ENCODE measurements at regions not wholly inside any gene's neighbourhood (a gene's known extent, or its start where the extent isn't known, plus 50 kb on each side); places are given as distances from the start of the nearest gene placed in this dataset.

- 55 to 60% methylated on average over 4 of the region's 4 CpGs for WGBS, 2 experiments (ENCODE audit: low coverage in 1 of 2, low lambda C conversion rate in 2 of 2, missing lambda C conversion rate in 2 of 2)
These were observed 174.8 kb downstream of the PTEN start for GRCh38 chr10:88038268-88038667.

DNA sequence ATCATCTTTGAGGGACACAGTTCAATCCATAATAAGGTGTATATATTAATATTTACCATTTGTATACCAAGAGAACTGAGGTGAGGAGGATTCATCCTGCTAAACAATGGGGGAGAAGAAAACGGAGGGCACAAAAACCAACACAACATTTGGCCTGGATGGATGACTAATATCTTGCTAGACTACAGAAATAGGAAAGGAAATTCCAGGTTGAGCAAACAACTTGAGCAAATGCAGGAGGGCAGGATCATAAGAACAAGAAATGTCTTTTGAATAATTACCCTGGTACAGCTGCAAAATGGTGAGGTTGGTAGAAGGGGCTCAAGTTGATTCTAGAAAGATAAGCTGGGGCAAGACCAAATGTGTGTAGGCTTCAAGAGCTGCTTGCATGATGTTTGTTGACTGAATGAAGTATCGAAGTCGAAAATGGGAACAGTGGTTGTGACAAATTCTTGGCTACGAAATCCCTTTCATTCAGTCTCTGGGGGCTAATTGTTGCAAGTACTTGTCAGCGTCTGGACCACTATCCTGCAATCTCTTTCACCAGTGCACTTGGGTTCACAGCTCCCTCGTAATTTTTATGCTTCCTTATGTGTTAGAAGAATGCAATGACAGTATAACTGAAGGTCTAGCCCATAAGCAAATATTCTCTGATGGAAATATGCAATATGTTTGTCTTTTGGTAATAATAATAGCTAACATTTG, 176.2 kb downstream of the PTEN start:
- H3K9me2 ChIP-seq (ENCODE audit: insufficient read depth) = no peaks in the 10 kb centered on the region
- H3F3A ChIP-seq (ENCODE audit: insufficient read depth) = no peaks in the 10 kb centered on the region
- H3K36me3 ChIP-seq (ENCODE audit: low read depth) = no peaks in the 10 kb centered on the region
- H3K9ac ChIP-seq = no peak overlapping the region
- WGBS, 2 experiments (ENCODE audit: low coverage in 1 of 2, low lambda C conversion rate in 2 of 2, missing lambda C conversion rate in 2 of 2) = 69 to 71% methylated on average over 6 of the region's 6 CpGs
- DNase-seq = peak; percentile 37
- no peaks in the 10 kb centered on the region for H3K9me3 ChIP-seq (ENCODE audit: low read depth)
- H3K4me1 ChIP-seq (ENCODE audit: insufficient read depth) = peaks cover 7% of the 10 kb centered on the region
- no peaks in the 10 kb centered on the region for H3K79me2 ChIP-seq (ENCODE audit: insufficient read depth)
- H3K4me3 ChIP-seq = no peak overlapping the region
- no peaks in the 10 kb centered on the region for H3K27me3 ChIP-seq (replicated peaks; ENCODE audit: insufficient read depth)
- no peak overlapping the region for H3K27ac ChIP-seq
- no peak for TF ChIP-seq EZH2 (IDR thresholded peaks at IDR 0.05; ENCODE audit: insufficient read depth, poor library complexity, severe bottlenecking)
- TF ChIP-seq EZH2phosphoT487 (IDR thresholded peaks at IDR 0.05; ENCODE audit: insufficient read depth, low read depth) = no peak
- in situ Hi-C loops (cut with MboI) = no loop called here
- H3K4me2 ChIP-seq (ENCODE audit: unreplicated experiment) = no peak overlapping the region
- no peak overlapping the region for H2AFZ ChIP-seq
- no peaks in the 10 kb centered on the region for H4K20me1 ChIP-seq (ENCODE audit: insufficient read depth)

More at GRCh38 chr10:88038268-88038667, 174.8 kb downstream of the PTEN start:
- Histone ChIP-seq H3K9me2 (ENCODE audit: insufficient read depth) (no peaks in the 10 kb centered on the region), H4K20me1 (ENCODE audit: insufficient read depth) (no peaks in the 10 kb centered on the region), H3K9me3 (ENCODE audit: low read depth) (no peaks in the 10 kb centered on the region), H3K9ac (no peak overlapping the region), H3K4me1 (ENCODE audit: insufficient read depth) (peaks cover 12% of the 10 kb centered on the region), H3K36me3 (ENCODE audit: low read depth) (no peaks in the 10 kb centered on the region), H2AFZ (no peak overlapping the region), H3F3A (ENCODE audit: insufficient read depth) (0 out of 2 replicates have a peak, but pooled peaks cover 5% of the 10 kb centered on the region), H3K4me3 (no peak overlapping the region), H3K79me2 (ENCODE audit: insufficient read depth) (no peaks in the 10 kb centered on the region), H3K27ac (no peak overlapping the region), H3K27me3 (replicated peaks; ENCODE audit: insufficient read depth) (no peaks in the 10 kb centered on the region), H3K4me2 (ENCODE audit: unreplicated experiment) (no peak overlapping the region)
- in situ Hi-C loops (cut with MboI) = no loop called here
- TF ChIP-seq EZH2 (IDR thresholded peaks at IDR 0.05; ENCODE audit: insufficient read depth, poor library complexity, severe bottlenecking) = no peak
- TF ChIP-seq EZH2phosphoT487 (IDR thresholded peaks at IDR 0.05; ENCODE audit: insufficient read depth, low read depth) = no peak
- DNase-seq = peak; percentile 20

DNA sequence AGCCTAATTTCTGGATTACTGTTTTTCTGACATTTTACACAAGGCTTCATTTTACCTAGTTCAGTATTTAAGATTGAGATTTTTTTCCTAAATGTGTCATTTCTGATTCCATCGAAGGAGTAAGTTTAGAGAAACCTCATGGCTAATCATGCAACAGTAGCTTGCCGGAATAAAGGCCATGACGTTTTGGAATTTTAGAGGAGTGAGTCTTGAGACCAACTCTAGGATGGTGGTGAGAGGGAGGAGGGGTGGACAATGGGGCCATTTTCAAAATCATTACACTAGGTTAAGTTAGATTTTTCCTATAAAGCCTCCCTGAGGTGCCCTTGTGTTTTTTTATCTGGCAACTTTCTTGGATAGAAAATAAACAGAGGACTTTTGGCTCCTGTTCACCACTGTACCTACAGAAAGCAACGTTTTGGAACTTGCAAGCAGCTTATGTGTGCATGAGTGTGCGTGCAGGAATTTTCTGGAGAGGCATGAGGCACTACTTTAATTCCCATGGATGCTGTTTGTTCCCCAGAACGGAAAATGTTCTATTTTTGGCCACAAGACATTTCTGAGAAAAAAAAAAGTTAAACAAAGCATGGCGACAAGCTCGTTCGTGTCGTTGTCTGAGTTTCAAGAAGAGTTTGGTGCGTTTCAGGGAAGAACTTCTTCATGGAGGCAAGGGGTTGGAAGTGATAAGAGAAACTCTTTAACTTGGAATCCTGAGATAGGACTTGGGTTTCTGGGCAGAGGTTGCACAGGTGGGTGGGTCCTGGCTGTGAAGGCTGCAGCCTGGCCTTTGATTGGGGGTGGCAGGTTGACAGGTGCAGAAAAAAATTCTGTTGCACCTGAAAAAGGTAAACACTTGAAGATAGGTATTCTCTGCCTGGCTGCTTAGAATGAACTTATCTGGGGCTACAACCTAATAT, 178.1 kb downstream of the PTEN start:
- H3K36me3 ChIP-seq (ENCODE audit: low read depth) = no peaks in the 10 kb centered on the region
- no peak overlapping the region for H3K4me3 ChIP-seq
- no peaks in the 10 kb centered on the region for H4K20me1 ChIP-seq (ENCODE audit: insufficient read depth)
- no peaks in the 10 kb centered on the region for H3K9me3 ChIP-seq (ENCODE audit: low read depth)
- H3K79me2 ChIP-seq (ENCODE audit: insufficient read depth) = no peaks in the 10 kb centered on the region
- H3K9me2 ChIP-seq (ENCODE audit: insufficient read depth) = no peaks in the 10 kb centered on the region
- H2AFZ ChIP-seq = no peak overlapping the region
- H3K27me3 ChIP-seq (replicated peaks; ENCODE audit: insufficient read depth) = no peaks in the 10 kb centered on the region
- DNase-seq = no peak
- H3K27ac ChIP-seq = no peak overlapping the region
- in situ Hi-C loops (cut with MboI) = no loop called here
- no peaks in the 10 kb centered on the region for H3F3A ChIP-seq (ENCODE audit: insufficient read depth)
- no peak overlapping the region for H3K9ac ChIP-seq
- peaks cover 7% of the 10 kb centered on the region for H3K4me1 ChIP-seq (ENCODE audit: insufficient read depth)
- 60 to 63% methylated on average over 11 of the region's 11 CpGs for WGBS, 2 experiments (ENCODE audit: low coverage in 1 of 2, low lambda C conversion rate in 2 of 2, missing lambda C conversion rate in 2 of 2)
- no peak for TF ChIP-seq EZH2phosphoT487 (IDR thresholded peaks at IDR 0.05; ENCODE audit: insufficient read depth, low read depth)
- H3K4me2 ChIP-seq (ENCODE audit: unreplicated experiment) = no peak overlapping the region

- Histone ChIP-seq H3K79me2 (ENCODE audit: insufficient read depth) (no peaks in the 10 kb centered on the region), H3K9me3 (ENCODE audit: low read depth) (no peaks in the 10 kb centered on the region), H3K4me3 (no peak overlapping the region), H4K20me1 (ENCODE audit: insufficient read depth) (no peaks in the 10 kb centered on the region), H3K4me2 (ENCODE audit: unreplicated experiment) (no peak overlapping the region), H3K27ac (no peak overlapping the region), H3K27me3 (replicated peaks; ENCODE audit: insufficient read depth) (no peaks in the 10 kb centered on the region), H3K4me1 (ENCODE audit: insufficient read depth) (peaks cover 7% of the 10 kb centered on the region), H3K9ac (no peak overlapping the region), H3K36me3 (ENCODE audit: low read depth) (no peaks in the 10 kb centered on the region), H3K9me2 (ENCODE audit: insufficient read depth) (no peaks in the 10 kb centered on the region), H3F3A (ENCODE audit: insufficient read depth) (no peaks in the 10 kb centered on the region), H2AFZ (peak overlapping the region; percentile 57)
- WGBS, 2 experiments (ENCODE audit: low coverage in 1 of 2, low lambda C conversion rate in 2 of 2, missing lambda C conversion rate in 2 of 2) = 71 to 75% methylated on average over 19 of the region's 19 CpGs
- TF ChIP-seq EZH2phosphoT487 (IDR thresholded peaks at IDR 0.05; ENCODE audit: insufficient read depth, low read depth) (no peak), EZH2 (IDR thresholded peaks at IDR 0.05; ENCODE audit: insufficient read depth, poor library complexity, severe bottlenecking) (no peak)
- in situ Hi-C loops (cut with MboI) = no loop called here
- DNase-seq = peak; percentile 24
These were observed 179.0 kb downstream of the PTEN start for GRCh38 chr10:88042160-88043100.
